ENCODE measurements at regions not wholly inside any gene's neighbourhood (a gene's known extent, or its start where the extent isn't known, plus 50 kb on each side); places are given as distances from the start of the nearest gene placed in this dataset.

- H2AFZ ChIP-seq (ENCODE audit: low read length) = no peak overlapping the region
- H3K14ac ChIP-seq (ENCODE audit: insufficient read depth, low read length) = no peak overlapping the region
- H3K36me3 Mint-ChIP-seq (ENCODE audit: insufficient read depth in 1 of 3, low read depth in 3 of 3) = no peaks in the 10 kb centered on the region
- no peak overlapping the region for H3K4me3 Mint-ChIP-seq
- no peaks in the 10 kb centered on the region for H3K79me2 ChIP-seq (ENCODE audit: insufficient read depth, low read length)
- no peaks in the 10 kb centered on the region for H3K9me3 ChIP-seq (ENCODE audit: control insufficient read depth, low read depth, low read length)
- no peak overlapping the region for H2BK12ac ChIP-seq (ENCODE audit: insufficient read length, low read depth, low read length)
- H4K20me1 ChIP-seq (ENCODE audit: control insufficient read depth, insufficient read depth, insufficient read length) = no peaks in the 10 kb centered on the region
- no peak for DNase-seq
- no peaks in the 10 kb centered on the region for H3K27me3 ChIP-seq (ENCODE audit: insufficient read depth, low read length)
- no peak overlapping the region for H3K18ac ChIP-seq (ENCODE audit: insufficient read length, low read depth, low read length)
- H3K4me1 Mint-ChIP-seq = no peaks in the 10 kb centered on the region
- no peak overlapping the region for H3K4me2 ChIP-seq (ENCODE audit: insufficient read depth, insufficient read length, low read length)
- H3K23me2 ChIP-seq (ENCODE audit: insufficient read length, low read depth, low read length, poor library complexity, severe bottlenecking) = no peaks in the 10 kb centered on the region
- H2AK5ac ChIP-seq (ENCODE audit: insufficient read length, low read length) = no peak overlapping the region
- H4K8ac ChIP-seq (replicated peaks; ENCODE audit: insufficient read length, low read depth, low read length) = no peak overlapping the region
- no peak for TF ChIP-seq CTCF (conservative IDR thresholded peaks at IDR 0.05)
- H4K5ac ChIP-seq (ENCODE audit: insufficient read length, low read depth, low read length) = no peak overlapping the region
- H3K79me1 ChIP-seq (ENCODE audit: insufficient read depth, low read depth, low read length, poor library complexity, severe bottlenecking) = no peaks in the 10 kb centered on the region
- H3K4me1 ChIP-seq (ENCODE audit: insufficient read depth, low read length) = no peaks in the 10 kb centered on the region
- no peak overlapping the region for H2BK15ac ChIP-seq (ENCODE audit: low read depth, low read length)
- no peak overlapping the region for H3K9ac ChIP-seq (ENCODE audit: extremely low read depth, insufficient read length, low read length)
- H2BK5ac ChIP-seq (ENCODE audit: insufficient read length, low read length) = no peak overlapping the region
- H3K56ac ChIP-seq (ENCODE audit: insufficient read length, low read depth, low read length) = no peak overlapping the region
- no peak overlapping the region for H3T11ph ChIP-seq (ENCODE audit: low read length)
- H3K27ac ChIP-seq (ENCODE audit: insufficient read length, low read depth, low read length) = no peak overlapping the region
- no peaks in the 10 kb centered on the region; a peak in 1 of 5 replicates for H3K9me3 Mint-ChIP-seq
- WGBS (ENCODE audit: extremely low coverage, insufficient read length, low lambda C conversion rate) = no CpG with 5 or more reads among the region's 3 CpGs
- H3K23ac ChIP-seq (ENCODE audit: insufficient read length, low read depth, low read length) = no peak overlapping the region
- no peak overlapping the region for H3K27ac Mint-ChIP-seq
- H4K91ac ChIP-seq (ENCODE audit: insufficient read length, low read depth, low read length) = no peak overlapping the region
- H3K27me3 Mint-ChIP-seq (ENCODE audit: low read depth) = peaks cover 2% of the 10 kb centered on the region; the same call in 1 of the 2 replicates
- H2BK120ac ChIP-seq (ENCODE audit: low read depth, low read length, poor library complexity, severe bottlenecking) = no peak overlapping the region
- no peak overlapping the region for H2BK20ac ChIP-seq (ENCODE audit: low read depth, low read length, poor library complexity, severe bottlenecking)
- H3K4ac ChIP-seq (ENCODE audit: low read depth, low read length) = no peak overlapping the region
Measured at GRCh38 chr4:20017777-20018115, 234.0 kb upstream of the SLIT2 start.
